GM12878 (cell line): ENCODE measurements at regions not wholly inside any gene's neighbourhood (a gene's known extent, or its start where the extent isn't known, plus 50 kb on each side); places are given as distances from the start of the nearest gene placed in this dataset.

ENCODE experiments used
- ATAC-seq: fragments of 200-7000 bp; cut with Tn5 transposase; 3 replicates; pipeline ENCODE4 v1.9.1; 2020; ENCODE audit warnings: mild to moderate bottlenecking, moderate library complexity
- BruUV-seq: library from RNA; stranded (reverse); fragments of 400-500 nt; replicated peaks from 2 replicates; lab custom pipeline; 2021; lab: Mats Ljungman, UMichigan
- CTCF ChIA-PET: fragments of 300-600 bp; sonication (Branson Sonifier 250); formaldehyde crosslinking; extraction: SDS; loops from one replicate; lab custom pipeline; 2021; ENCODE audit warnings: inconsistent platforms; lab: Yijun Ruan, JAX
- POLR2A ChIA-PET: fragments of 350-600 bp; formaldehyde crosslinking; extraction: SDS; loops from one replicate; lab custom pipeline; 2021; ENCODE audit warnings: inconsistent platforms; lab: Charles Lee
- RAD21 ChIA-PET: fragments of 300-600 bp; sonication (Branson Sonifier 250); formaldehyde crosslinking; loops from one replicate; lab custom pipeline; 2023; ENCODE audit warnings: antibody characterized with exemption; ENCODE audit not compliant: unreplicated experiment; lab: Charles Lee
- SMC1A ChIA-PET: fragments of 300-600 bp; sonication (Branson Sonifier 250); formaldehyde crosslinking; loops from one replicate; lab custom pipeline; 2023; ENCODE audit not compliant: unreplicated experiment, uncharacterized antibody; lab: Charles Lee
- DNase-seq: peaks from one replicate; pipeline ENCODE4 v3.0.0-alpha.2; 2011; ENCODE audit warnings: low read depth, low spot score
- FAIRE-seq: peaks from 3 replicates; lab custom pipeline; 2011; peaks lifted over from hg19 to GRCh38; lab: Jason Lieb, UNC
- H2AFZ ChIP-seq: 2 replicates; pipeline ENCODE4 v1.6.0; 2011; ENCODE audit warnings: low read depth, low read length, control low read depth; ENCODE audit not compliant: control insufficient read depth
- H3K27ac ChIP-seq: 2 replicates; pipeline ENCODE4 v1.5.1; 2011; ENCODE audit warnings: control low read depth; ENCODE audit not compliant: control insufficient read depth, insufficient read depth
- H3K27me3 ChIP-seq, 2 experiments: replicated peaks in 1 of 2; 2 replicates each; pipeline versions ENCODE4 v1.6.0 to v1.6.1; 2011; ENCODE audit warnings: low read length in 1 of 2; ENCODE audit not compliant: control insufficient read depth in 2 of 2, insufficient read depth in 2 of 2
- H3K36me3 ChIP-seq, 2 experiments: 2 replicates each; pipeline ENCODE4 v1.5.1; 2011; ENCODE audit warnings: low read length in 1 of 2; ENCODE audit not compliant: control insufficient read depth in 2 of 2, insufficient read depth in 2 of 2
- H3K4me1 ChIP-seq: 2 replicates; pipeline ENCODE4 v1.6.1; 2011; ENCODE audit warnings: mild to moderate bottlenecking, low read length, moderate library complexity, mixed read lengths; ENCODE audit not compliant: control insufficient read depth, insufficient read depth
- H3K4me2 ChIP-seq: 2 replicates; pipeline ENCODE4 v1.6.0; 2011; ENCODE audit warnings: control low read depth; ENCODE audit not compliant: control insufficient read depth, insufficient read depth
- H3K4me3 ChIP-seq: fragments of 200-600 bp; sonication (generic); 2 replicates; pipeline ENCODE4 v1.5.1; 2016
- H3K79me2 ChIP-seq: 2 replicates; pipeline ENCODE4 v1.6.0; 2011; ENCODE audit warnings: low read length; ENCODE audit not compliant: control insufficient read depth, insufficient read depth
- H3K9ac ChIP-seq: 2 replicates; pipeline ENCODE4 v1.8.0; 2011; ENCODE audit warnings: low read length, control low read depth, mixed read lengths; ENCODE audit not compliant: control insufficient read depth, insufficient read depth
- H3K9me3 ChIP-seq: replicated peaks from 3 replicates; pipeline ENCODE4 v1.5.1; 2011; ENCODE audit warnings: mild to moderate bottlenecking, low read length; ENCODE audit not compliant: control insufficient read depth, insufficient read depth
- H4K20me1 ChIP-seq: 2 replicates; pipeline ENCODE4 v1.6.0; 2011; ENCODE audit not compliant: control insufficient read depth, insufficient read depth
- CREM ChIP-seq: IDR thresholded peaks from 2 replicates; pipeline ENCODE4 v1.6.1; 2014; ENCODE audit warnings: antibody characterized with exemption, low read depth
- EZH2 ChIP-seq: IDR thresholded peaks from 2 replicates; pipeline ENCODE4 v1.6.1; 2012; ENCODE audit warnings: low read depth, mild to moderate bottlenecking, control low read depth, inconsistent platforms, low read length, borderline replicate concordance; ENCODE audit not compliant: control insufficient read depth
- SMAD1 ChIP-seq: fragments of 450-650 bp; IDR thresholded peaks from 2 replicates; pipeline ENCODE4 v1.6.1; 2018; ENCODE audit warnings: mild to moderate bottlenecking, low read depth; ENCODE audit not compliant: partially characterized antibody
- WGBS: methylation state at CpG from one replicate; pipeline ENCODE4 v1.1.6; 2016; ENCODE audit warnings: low lambda C conversion rate; ENCODE audit not compliant: insufficient replicate concordance, insufficient coverage; ENCODE audit errors: missing lambda C conversion rate; 5-methylcytosine and 5-hydroxymethylcytosine counted together
- in situ Hi-C: fragments of 300-500 bp; cut with MboI; formaldehyde crosslinking; loops from 9 replicates; pipeline ENCODE4 v1.14.3; 2018; ENCODE audit warnings: mixed read lengths
- intact Hi-C: fragments of 100-400 bp; cut with micrococcal nuclease; formaldehyde crosslinking; loops from one replicate; pipeline ENCODE4 v1.14.2; 2022; ENCODE audit not compliant: unreplicated experiment
- TF ChIP-seq, protein P1 (sequence below): fragments of 450-650 bp; IDR thresholded peaks from 2 replicates; pipeline ENCODE4 v1.6.1; 2016; ENCODE audit warnings: mild to moderate bottlenecking
- TF ChIP-seq, protein P2 (sequence below): fragments of 450-650 bp; formaldehyde crosslinking; IDR thresholded peaks from 2 replicates; pipeline ENCODE4 v1.4.0; 2020; ENCODE audit warnings: mild to moderate bottlenecking, moderate library complexity
- TF ChIP-seq, protein P3 (sequence below): fragments of 450-650 bp; IDR thresholded peaks from 2 replicates; pipeline ENCODE4 v1.6.1; 2016; ENCODE audit warnings: mild to moderate bottlenecking
- TF ChIP-seq, protein P4 (sequence below): IDR thresholded peaks from 2 replicates; pipeline ENCODE4 v1.6.1; 2011; ENCODE audit warnings: low read depth, low read length, improper control_type of control experiment, borderline replicate concordance

DNA sequence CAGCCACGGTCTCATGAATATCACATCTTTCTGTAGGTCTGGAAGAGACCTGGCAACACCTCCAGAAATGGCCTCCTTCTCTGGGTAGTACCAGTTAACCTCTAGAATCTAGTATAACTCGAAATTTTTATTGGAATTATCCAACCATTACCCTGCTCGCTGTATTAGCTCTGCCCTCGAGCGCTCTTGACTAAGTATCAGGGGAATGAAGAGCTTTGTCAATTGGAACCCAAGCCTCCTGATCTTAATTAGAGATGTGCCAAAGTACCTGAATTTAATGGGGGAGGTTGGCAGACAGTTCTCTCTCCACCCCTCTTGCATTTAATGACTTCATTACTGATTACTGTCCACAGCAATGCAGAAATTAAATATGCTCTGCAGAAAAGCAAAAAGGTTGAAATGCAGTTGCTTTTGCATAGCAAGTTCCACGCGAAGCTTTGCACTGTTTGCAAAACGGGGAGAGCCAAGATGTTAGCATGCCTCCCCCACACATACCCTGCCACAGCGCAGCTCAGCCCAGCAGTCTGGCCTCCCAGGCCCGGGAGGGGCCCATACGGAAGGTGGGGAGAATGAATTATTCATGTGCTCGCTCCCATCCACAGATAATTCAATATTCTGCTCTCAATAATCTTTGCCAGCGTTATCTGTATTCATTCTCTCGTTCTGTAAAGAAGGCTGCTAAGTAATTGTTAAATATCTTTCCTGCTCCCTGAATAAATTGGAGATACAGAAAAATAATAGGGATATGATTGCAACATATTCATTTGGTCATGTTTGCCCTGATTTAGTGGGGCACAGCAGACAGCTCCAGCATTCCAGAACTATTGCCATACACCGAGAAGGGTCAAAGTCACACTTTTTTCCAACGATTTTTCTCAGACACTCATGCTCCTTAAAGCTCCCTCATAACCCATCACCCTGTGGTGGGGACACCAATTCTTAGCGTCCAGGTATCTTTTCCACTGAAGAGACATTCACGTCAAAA is 305.8 kb downstream of the CDH26 start:
- Histone ChIP-seq H3K9ac (no peak overlapping the region), H3K9me3 (no peaks in the 10 kb centered on the region), H2AFZ (no peak overlapping the region), H3K4me3 (no peak overlapping the region), H3K27ac (no peak overlapping the region), H4K20me1 (no peaks in the 10 kb centered on the region), H3K4me2 (no peak overlapping the region), H3K36me3 (no peaks in the 10 kb centered on the region), H3K27me3 (no peaks in the 10 kb centered on the region), H3K4me1 (no peaks in the 10 kb centered on the region), H3K79me2 (no peaks in the 10 kb centered on the region)
- intact Hi-C loops (loop anchor here (5.0 kb wide), 1 partner anchor 207 kb away; no protein-coding TSS in a partner anchor), in situ Hi-C loops (no loop called here)
- no peak for TF ChIP-seq SMAD1
- TF ChIP-seq EZH2: no peak
- TF ChIP-seq, protein P1, sequence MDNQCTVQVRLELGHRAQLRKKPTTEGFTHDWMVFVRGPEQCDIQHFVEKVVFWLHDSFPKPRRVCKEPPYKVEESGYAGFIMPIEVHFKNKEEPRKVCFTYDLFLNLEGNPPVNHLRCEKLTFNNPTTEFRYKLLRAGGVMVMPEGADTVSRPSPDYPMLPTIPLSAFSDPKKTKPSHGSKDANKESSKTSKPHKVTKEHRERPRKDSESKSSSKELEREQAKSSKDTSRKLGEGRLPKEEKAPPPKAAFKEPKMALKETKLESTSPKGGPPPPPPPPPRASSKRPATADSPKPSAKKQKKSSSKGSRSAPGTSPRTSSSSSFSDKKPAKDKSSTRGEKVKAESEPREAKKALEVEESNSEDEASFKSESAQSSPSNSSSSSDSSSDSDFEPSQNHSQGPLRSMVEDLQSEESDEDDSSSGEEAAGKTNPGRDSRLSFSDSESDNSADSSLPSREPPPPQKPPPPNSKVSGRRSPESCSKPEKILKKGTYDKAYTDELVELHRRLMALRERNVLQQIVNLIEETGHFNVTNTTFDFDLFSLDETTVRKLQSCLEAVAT: no peak
- TF ChIP-seq, protein P2, sequence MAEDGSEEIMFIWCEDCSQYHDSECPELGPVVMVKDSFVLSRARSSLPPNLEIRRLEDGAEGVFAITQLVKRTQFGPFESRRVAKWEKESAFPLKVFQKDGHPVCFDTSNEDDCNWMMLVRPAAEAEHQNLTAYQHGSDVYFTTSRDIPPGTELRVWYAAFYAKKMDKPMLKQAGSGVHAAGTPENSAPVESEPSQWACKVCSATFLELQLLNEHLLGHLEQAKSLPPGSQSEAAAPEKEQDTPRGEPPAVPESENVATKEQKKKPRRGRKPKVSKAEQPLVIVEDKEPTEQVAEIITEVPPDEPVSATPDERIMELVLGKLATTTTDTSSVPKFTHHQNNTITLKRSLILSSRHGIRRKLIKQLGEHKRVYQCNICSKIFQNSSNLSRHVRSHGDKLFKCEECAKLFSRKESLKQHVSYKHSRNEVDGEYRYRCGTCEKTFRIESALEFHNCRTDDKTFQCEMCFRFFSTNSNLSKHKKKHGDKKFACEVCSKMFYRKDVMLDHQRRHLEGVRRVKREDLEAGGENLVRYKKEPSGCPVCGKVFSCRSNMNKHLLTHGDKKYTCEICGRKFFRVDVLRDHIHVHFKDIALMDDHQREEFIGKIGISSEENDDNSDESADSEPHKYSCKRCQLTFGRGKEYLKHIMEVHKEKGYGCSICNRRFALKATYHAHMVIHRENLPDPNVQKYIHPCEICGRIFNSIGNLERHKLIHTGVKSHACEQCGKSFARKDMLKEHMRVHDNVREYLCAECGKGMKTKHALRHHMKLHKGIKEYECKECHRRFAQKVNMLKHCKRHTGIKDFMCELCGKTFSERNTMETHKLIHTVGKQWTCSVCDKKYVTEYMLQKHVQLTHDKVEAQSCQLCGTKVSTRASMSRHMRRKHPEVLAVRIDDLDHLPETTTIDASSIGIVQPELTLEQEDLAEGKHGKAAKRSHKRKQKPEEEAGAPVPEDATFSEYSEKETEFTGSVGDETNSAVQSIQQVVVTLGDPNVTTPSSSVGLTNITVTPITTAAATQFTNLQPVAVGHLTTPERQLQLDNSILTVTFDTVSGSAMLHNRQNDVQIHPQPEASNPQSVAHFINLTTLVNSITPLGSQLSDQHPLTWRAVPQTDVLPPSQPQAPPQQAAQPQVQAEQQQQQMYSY (CRISPR knock-in tag): no peak
- TF ChIP-seq, protein P3, sequence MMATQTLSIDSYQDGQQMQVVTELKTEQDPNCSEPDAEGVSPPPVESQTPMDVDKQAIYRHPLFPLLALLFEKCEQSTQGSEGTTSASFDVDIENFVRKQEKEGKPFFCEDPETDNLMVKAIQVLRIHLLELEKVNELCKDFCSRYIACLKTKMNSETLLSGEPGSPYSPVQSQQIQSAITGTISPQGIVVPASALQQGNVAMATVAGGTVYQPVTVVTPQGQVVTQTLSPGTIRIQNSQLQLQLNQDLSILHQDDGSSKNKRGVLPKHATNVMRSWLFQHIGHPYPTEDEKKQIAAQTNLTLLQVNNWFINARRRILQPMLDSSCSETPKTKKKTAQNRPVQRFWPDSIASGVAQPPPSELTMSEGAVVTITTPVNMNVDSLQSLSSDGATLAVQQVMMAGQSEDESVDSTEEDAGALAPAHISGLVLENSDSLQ: no peak
- TF ChIP-seq, protein P4, sequence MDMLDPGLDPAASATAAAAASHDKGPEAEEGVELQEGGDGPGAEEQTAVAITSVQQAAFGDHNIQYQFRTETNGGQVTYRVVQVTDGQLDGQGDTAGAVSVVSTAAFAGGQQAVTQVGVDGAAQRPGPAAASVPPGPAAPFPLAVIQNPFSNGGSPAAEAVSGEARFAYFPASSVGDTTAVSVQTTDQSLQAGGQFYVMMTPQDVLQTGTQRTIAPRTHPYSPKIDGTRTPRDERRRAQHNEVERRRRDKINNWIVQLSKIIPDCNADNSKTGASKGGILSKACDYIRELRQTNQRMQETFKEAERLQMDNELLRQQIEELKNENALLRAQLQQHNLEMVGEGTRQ: no peak
- no peak for TF ChIP-seq CREM
- ChIA-PET SMC1A (interaction anchor here (0.6 to 2.9 kb wide), 7 partner anchors 51 to 437 kb away, joined by 3 to 13 read pairs (median 3); no protein-coding TSS in a partner anchor), POLR2A (no interaction called here), RAD21 (interaction anchor here (1.0 to 1.3 kb wide), 2 partner anchors 126 to 206 kb away, joined by 3 to 4 read pairs; no protein-coding TSS in a partner anchor), CTCF (interaction anchor here (0.8 to 6.3 kb wide), 11 partner anchors 9 to 314 kb away, joined by 3 to 55 read pairs (median 3); no protein-coding TSS in a partner anchor)
- no peak for DNase-seq
- BruUV-seq: no TSS peak
- no peak for FAIRE-seq
- ATAC-seq: no peak
- WGBS: 20% methylated on average over 18 of the region's 18 CpGs
